ENCODE measurements at regions not wholly inside any gene's neighbourhood (a gene's known extent, or its start where the extent isn't known, plus 50 kb on each side); places are given as distances from the start of the nearest gene placed in this dataset.

DNA sequence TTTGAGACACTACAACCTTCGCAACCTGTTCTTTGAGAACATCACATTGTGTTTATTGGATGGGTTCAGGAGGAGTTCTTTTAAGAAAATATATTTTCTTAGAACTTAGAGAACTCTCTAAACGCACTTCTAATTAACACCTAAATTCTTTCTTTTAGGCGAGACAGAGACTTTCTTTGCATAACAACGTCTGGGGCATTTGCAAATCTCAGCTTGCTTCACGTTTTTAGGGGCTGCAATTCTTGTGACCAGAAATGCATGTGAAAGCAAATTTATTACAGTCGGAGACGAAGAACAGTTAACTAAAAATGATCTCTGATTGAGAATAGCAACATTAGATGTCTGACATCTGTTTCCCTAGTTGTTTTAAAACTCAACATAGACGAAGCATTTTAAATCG, 568.3 kb upstream of the ZNF717 start:
- TF ChIP-seq, protein P1, sequence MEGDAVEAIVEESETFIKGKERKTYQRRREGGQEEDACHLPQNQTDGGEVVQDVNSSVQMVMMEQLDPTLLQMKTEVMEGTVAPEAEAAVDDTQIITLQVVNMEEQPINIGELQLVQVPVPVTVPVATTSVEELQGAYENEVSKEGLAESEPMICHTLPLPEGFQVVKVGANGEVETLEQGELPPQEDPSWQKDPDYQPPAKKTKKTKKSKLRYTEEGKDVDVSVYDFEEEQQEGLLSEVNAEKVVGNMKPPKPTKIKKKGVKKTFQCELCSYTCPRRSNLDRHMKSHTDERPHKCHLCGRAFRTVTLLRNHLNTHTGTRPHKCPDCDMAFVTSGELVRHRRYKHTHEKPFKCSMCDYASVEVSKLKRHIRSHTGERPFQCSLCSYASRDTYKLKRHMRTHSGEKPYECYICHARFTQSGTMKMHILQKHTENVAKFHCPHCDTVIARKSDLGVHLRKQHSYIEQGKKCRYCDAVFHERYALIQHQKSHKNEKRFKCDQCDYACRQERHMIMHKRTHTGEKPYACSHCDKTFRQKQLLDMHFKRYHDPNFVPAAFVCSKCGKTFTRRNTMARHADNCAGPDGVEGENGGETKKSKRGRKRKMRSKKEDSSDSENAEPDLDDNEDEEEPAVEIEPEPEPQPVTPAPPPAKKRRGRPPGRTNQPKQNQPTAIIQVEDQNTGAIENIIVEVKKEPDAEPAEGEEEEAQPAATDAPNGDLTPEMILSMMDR (IDR thresholded peaks at IDR 0.05; ENCODE audit: insufficient read depth, low read length): no peak
- TF ChIP-seq, protein P2, sequence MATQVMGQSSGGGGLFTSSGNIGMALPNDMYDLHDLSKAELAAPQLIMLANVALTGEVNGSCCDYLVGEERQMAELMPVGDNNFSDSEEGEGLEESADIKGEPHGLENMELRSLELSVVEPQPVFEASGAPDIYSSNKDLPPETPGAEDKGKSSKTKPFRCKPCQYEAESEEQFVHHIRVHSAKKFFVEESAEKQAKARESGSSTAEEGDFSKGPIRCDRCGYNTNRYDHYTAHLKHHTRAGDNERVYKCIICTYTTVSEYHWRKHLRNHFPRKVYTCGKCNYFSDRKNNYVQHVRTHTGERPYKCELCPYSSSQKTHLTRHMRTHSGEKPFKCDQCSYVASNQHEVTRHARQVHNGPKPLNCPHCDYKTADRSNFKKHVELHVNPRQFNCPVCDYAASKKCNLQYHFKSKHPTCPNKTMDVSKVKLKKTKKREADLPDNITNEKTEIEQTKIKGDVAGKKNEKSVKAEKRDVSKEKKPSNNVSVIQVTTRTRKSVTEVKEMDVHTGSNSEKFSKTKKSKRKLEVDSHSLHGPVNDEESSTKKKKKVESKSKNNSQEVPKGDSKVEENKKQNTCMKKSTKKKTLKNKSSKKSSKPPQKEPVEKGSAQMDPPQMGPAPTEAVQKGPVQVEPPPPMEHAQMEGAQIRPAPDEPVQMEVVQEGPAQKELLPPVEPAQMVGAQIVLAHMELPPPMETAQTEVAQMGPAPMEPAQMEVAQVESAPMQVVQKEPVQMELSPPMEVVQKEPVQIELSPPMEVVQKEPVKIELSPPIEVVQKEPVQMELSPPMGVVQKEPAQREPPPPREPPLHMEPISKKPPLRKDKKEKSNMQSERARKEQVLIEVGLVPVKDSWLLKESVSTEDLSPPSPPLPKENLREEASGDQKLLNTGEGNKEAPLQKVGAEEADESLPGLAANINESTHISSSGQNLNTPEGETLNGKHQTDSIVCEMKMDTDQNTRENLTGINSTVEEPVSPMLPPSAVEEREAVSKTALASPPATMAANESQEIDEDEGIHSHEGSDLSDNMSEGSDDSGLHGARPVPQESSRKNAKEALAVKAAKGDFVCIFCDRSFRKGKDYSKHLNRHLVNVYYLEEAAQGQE (IDR thresholded peaks at IDR 0.05; ENCODE audit: insufficient replicate concordance, low read depth): no peak

Data from HL-60 (cell line).